ENCODE measurements at regions not wholly inside any gene's neighbourhood (a gene's known extent, or its start where the extent isn't known, plus 50 kb on each side); places are given as distances from the start of the nearest gene placed in this dataset.

DNA sequence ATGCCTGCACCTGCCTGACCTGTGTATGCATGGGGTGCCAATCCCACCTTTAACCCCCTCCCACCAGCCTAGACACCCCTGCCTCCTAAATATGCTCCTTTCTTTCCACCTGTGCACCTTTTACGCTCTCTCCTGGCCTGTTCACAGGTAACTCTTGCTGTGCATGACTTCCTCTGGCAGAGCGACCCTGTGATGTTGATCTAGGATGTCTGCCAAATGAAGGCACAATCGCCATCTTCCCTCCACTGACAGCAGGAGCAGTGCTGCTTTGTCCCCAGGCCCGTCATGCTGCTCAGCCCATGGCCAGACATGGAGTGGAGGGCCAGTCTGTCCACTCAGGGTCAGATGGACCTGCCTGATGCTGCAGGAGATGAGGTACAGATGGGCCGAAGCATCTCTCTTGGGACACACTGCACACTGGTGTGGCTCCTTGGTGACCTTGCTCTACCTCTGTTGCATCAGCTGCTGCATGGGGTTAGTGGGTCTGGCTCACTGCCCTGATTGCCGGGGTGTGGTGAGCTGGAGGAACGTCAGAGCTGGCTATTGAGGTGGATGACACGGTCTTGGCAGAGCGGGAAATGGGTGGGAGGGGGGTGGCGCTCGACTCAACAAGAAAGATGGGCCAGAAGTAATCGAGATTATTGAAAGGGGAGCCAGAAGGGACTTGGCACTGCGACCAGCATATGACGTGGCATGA lies 101.7 kb upstream of the PITX1 start:
- no peak for DNase-seq

DNA sequence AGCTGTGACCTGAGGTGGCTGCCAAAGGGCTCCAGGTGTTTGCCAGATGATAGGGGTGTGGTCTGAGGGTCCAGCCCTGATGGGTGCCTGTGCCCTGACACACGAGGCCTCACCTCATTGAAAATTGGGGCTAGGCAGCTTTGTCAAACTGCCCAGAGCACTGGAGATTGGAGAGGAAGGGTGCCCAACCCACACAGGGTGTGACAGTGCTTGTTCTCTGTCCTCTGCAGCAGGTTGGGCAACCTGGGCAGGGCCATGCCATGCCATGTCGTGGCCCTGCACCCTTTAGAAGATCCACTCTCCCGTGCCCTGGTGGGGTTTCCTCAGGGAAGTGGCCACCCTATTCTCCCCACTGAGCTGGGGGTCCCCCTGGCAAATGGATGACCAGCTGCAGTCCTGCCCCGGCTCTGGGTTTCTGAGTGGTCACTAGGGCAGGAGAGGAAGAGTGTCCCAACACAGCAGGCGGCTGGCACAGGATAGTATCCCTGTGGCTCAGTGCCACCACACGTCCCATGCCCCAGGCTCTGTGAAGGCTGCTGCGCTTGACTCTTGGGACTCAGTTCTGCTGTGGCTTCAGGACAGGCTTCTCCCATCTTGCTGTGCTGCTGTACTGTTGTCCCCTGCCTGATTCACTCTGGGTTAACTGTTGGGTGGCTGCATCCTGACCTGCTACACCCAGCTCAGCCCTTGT lies 100.8 kb upstream of the PITX1 start:
- no peak for DNase-seq

DNA sequence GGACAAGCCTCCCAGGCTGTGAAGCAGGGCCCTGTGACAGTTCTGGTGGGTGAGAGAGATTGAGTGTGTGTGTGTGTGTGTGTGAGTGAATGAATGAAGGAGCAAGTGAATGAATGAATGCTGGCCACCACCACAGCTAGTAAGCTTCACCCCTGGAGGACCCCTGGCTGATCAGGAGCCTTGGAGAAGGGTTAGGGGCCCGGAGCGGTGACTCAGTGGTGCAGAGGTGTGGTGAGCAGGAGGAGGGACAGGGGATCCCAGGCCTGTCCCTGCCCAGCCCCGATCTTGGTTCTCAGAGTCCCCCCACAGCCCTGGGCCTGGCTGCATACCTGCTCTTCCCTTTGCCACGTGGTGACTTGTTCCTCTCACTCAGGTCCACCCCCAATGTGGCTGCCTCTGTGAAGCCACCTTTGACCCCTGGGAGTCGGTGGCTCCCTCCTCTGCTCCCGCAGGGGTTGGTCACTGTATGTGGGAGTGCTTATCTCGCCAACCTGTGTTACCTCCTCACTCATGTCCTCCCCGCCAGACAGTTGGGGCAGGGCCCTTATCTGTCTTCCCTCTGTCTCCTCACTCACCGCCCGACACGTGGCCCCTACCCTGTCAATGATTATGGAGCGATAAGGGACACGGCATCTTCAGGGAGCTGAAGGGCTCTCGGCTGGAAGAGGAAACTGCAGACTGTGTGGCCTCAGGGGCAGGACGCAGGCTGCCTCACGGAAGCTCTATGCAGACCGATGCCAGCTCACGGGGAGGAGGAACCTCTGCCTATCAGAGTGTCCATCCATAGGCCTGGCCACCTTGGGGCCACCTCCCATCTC lies 99.9 kb upstream of the PITX1 start:
- no peak for DNase-seq

DNA sequence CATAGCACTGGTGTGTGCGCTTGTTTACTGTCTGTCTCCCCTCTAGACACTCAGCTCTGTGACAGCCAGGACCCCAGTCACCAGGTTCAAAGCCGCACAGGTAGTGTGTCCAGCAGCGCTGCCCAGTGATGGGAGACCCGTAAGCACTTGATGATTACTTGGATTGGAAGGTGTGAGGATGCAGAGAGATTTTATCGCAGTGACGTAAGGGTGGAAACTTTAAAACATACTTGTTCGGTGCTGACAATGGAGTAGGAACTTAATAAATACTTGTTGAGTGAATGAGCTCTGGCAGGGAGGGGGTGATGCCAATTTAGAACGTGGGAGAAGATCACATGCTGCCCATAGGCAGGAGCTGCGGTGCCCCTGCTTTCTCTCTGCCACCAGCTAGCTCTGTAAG lies 99.2 kb upstream of the PITX1 start:
- no peak for DNase-seq

DNA sequence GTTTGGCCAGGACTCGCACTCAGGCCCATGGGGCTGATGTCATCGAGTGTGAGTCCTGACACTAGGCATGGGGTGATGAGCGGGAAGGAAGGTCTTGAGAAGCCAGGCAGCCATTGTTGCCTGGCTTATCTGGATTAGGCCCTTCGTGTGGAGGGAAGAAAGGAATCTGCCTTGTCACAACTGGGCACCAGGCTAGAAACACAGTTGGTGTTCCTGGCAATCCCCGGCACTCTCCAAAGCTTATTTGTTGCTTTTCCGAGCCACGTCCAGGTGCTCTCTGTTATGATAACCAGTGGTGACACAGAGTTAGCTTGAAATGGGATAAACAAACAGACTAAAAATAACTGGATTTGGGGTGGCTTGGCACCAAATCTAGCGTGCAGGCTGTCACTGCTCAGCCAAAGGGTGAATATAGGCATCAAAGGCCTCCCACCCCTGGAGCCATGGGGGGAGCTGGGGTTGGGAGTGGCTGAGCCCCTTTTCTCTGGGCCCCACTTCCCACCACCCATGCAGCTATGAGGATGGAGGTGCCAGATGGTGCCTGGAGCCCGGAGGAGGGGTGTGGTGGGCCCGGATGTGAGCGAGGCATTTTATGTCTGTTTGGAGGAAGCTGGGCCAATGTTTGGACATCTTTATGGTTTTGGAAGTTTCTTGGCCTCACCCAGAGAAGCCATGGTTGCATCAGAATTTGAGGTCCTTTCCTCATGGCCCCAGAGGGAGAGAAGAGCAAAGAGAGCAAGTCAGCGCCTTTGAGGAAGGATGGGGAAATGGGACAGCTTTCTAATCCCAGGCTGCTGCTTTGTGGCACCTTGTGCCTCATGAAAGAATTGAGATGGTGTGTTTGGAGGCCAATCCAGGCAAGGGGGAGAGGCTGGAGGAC lies 98.0 kb upstream of the PITX1 start:
- no peak for DNase-seq

DNA sequence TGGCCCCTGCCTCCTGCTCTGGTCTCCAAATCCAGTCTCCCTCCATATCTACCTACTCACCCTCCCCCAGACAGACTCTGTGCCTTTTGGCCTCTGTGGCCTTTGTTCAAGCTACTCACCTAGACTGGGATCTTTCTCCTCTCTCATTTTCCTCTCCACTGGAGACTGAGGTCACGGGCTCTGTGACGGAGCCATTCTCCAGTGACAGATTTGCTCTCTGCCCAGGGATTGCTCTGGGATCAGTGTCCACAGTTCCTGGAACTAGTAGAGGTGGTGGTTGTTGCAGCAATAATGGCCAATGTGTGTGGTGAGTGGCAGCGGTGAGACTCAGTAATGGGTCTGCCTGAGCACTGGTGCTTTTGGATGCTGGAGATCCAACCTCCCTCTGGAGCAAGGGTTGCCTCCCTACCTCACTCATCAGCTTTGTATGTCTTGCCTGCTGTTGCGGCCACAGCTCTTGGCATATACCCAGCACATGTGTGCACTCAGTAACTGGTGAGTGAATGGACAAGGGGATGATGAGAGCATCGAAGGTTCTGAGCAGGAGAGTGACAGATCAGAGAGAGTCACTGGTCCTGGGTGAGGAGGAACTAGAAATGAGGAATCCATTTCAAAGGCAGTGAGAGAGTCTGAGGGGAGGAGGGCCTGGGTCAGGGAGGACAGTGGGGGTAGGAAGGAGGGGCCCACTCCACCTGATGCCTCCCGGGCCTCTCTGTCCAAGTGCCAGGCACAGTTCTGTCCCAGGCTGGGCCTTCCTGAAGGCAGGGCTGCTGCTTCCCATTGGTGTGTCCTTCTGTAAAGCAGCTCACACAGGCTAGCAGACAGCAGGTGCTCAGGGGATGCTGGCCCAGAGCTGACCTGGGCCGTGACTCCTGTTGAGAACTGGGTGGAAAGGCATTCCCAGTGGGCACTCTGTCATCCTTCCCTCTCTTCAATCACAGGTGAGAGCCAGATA lies 96.5 kb upstream of the PITX1 start:
- DNase-seq: no peak

DNA sequence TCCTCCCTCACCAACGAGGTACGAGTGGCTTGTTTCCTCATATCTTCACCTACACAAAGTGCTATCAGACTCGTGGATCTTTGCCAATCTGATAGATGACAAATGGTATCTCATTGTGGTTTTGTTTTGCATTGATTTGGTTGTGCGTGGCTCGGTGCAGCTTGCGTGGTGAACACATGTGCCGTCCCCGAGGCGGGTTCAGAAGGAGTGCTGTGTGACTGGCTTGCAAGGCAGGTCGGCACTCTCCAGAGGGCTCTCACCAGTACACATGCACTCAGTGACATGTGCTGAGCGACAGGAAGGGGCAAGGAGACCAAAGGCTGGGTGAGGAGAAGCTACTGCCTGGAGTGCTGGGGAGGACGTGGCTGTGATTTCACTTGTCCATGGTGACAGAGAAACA lies 95.3 kb upstream of the PITX1 start:
- no peak for DNase-seq

DNA sequence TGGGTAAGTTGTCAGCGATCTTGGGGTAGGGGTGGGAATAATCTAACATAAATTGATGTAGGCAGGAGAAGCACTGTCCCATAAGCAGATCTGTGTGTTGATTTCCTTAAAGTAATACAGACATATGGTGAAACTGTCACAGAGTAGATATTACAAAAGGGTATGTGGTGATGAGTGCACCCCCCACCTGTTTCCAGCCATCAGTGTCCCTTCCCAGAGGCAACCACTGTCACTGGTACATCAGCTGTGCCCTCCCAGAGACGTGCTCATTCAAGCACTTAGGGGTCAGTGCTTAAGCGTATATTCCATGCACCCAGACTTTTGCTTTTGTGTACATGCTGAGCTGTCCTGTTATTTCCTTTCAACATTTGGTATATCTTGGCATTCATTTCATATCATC lies 94.3 kb upstream of the PITX1 start:
- DNase-seq: no peak

DNA sequence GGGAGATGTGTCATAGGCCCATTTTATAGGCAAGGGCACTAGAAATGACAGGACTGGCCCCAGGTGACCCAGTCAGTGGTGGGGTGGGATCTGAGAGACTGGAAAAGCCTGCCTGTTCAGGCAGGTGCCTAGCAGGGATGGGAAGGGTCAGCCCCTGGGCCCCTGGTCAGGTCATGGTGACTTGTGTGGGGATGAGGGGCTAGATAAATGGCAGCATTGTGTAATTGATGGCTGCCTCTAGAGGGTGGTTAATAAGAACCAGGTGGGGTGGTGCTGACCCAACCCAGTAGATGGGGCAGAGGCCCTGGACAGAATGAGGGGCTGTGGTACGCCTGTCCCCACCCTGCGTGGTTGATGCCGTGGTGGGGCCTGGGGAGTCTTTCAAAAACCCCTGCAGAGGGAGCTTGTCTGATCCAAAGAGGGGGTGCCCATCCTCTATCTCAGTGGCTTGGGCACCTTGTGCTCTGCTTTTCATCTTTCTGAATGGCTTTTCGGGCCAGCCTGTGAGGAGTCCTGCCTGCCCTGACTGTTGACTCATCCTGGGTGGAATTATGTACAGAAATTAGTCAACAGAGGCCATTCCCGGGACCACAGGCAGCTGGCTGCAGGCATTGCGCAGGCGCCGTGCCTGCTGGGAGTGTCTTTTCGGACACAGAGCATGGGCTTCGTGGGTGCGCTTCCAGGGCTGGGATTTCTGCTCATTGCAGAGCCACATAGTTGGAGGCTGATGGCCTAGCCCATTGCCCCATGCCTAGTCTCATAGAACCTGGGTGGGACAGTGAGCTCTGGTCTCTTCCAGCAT lies 93.6 kb upstream of the PITX1 start:
- no peak for DNase-seq

DNA sequence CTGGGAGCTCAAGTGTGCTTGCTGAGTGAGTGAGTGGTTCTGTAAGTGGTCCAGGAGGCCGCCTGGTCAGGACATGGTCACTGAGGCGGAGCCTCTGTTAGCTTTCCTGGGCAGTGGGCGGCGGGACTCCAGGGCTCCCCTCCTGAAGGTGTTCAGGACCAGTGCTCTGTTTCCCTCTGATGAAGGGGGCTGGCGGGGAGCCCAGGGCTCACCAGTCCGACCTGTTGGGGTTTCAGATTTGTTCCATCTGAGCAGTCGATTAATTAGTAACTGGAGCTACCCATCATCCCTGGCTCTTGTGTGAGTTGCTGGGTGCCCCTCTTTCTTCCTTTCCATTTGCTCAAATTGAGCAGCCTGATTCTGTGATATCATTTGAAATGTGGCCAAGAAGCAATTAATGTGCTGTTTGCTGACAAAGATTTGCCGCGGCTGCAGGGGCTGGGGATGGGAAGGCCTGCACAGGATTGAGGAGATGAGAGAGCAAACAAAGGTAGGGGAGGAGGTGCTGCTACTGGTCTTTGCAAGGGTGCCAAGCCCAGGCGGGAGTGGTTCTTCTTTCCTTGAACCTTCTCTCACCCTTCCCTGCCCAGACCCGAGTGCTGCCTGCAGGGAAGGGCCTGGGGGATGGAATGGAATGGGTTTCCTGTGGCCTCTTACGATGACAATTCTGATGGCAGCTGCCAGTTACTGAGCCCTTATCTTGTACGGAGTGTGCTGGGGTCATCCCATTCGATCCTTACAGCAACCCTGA lies 92.8 kb upstream of the PITX1 start:
- DNase-seq: no peak

DNA sequence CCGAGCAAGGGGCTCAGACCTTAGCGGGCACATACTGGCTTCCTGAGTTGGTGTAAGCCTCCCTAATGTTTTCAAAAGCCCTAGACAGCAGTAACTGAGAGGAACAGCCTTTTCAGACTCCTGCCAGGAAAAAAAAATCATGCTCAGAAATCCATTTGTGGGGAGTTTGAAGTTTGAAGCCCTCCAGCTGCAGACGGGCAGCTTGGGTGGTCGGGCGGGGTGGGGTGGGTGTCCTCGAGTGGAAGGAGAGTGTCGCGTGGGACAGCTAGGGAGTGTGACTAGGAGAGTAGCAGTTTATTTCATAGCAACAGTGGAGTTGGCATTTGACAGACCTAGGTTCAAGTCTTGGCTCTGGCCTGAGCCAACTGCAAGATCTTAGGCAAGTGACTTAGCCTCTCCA lies 90.7 kb upstream of the PITX1 start:
- DNase-seq: no peak

DNA sequence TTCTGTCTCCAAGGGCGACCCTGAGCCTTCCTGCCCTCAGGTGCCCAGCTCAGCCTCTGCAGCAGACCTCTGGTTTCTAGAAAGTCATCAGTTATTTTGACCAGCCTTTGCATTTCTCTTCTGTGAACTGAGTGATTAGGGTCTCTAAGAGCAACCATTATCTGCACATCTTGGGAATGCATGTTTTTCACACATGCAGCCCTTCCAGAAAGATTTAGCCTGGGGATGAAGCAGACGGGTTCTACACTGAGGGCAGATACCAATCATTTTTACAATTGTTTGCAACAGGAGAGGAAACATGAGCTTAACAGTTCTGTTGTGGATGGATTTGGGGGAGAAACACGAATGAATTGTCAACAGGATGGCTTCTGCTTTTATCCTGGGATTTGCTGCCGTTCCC lies 90.1 kb upstream of the PITX1 start:
- no peak for DNase-seq

DNA sequence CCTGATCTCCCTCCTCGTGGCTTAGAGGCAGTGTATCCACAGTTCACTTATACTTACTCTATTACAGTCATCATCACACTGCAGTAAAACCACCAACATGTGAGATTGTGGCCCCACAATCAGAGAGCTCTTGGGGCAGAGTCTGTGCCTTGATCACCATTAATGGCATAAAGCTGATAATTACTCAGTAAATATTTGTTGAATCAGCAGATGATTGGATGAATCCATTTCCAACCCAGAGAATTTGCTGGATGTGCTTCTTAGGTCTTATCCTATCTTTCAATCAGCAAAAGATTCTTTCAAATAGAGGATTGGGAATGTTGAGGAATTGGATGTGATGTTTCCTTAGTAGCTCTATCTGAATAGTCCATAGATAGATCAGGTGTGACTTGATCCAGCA lies 88.8 kb upstream of the PITX1 start:
- DNase-seq: no peak

DNA sequence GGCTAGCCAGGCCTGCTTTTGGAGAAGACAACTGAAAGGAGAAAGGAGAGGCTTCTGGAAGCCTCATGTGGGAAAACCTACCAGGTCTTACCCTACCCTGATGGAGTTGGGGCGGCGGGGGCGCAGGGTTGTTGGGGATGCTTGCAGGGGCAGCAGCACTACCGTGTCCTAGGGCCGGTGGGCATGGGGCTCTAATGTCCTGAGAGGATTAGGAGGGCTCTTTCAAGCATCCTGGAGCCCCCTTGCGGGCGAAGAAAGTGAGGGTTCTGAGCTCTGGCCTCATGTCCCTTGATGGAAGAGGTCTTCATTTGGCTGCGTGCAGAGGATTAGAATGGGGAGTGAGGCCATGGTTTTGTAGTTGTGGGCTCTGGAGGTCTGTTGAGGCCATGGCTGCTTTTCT lies 86.9 kb upstream of the PITX1 start:
- no peak for DNase-seq

DNA sequence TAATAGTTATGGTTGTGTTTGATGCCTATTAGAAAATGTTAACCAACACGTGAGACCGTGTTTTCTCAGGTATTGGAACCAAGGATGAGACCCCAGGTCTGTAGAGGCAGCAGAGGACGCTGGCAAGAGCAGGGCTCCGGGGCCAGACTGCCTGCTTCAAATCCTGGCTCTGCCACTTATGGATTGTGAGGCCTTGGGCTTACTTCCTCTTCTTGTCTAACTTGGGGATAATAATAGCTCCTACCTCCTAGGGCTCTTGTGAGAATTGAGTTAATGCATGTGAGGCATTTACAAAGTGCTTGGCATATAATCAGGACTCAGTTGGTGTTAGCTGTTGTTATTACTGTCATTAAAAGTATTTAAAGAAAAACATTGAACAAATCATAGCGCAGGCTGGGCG lies 85.5 kb upstream of the PITX1 start:
- no peak for DNase-seq

DNA sequence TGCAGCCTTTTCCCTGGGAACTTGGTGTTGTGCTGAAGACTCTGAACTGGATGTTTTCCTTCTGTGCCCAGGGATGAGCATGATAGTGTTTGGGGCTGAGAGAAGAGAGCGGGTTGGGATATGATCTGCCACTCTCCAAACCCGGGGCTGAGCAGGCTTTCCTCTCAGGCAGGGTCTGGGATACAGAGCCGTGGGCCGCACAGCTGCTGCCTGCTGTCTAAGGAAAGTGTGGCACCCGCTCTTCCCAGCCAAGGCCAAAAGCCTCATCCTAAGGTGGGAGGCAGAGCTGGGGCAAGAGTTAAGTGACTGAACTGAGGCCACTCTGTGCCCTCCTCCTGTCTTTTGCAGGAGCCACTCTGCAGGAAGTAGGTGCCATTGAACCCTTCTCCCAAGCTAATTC lies 83.6 kb upstream of the PITX1 start:
- no peak for DNase-seq

DNA sequence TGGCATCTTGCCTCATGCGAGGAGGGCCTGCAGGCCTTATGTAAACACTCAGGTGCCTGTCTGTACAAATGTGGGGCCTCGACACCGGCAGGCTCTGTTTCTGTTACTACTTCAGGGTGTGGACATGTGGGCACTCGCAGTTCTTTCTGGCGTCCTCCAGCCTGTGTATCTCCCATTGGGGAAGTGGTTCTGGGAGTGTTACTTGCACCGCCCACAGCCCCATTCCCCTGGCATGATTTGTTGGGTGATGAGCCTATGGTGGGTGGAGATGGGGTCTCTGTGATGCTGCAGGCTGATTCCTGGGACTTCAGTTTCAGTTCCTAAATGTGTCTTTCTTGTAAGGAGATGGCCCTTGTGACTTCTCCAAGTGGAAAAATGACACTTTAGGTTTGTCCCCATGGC lies 82.1 kb upstream of the PITX1 start:
- no peak for DNase-seq

DNA sequence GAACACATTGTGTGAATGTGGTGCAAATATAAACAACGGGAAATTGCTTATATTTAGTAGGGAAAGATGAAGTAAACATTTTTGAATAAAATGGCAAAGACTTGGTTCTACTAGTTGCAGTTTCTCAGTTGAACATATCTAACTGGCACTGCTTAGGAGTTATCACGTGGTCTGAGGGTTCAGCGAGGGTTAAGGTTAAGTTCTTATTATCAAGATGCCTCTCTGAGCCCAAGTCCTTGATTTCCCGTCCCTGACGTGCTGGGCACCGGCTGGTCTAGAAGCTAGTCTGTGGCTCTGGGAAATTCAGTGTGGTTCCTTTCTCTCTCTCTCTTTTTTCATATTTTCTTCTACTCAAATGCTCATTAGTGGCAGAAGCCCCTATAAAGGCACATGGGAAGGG lies 81.6 kb upstream of the PITX1 start:
- DNase-seq: no peak

DNA sequence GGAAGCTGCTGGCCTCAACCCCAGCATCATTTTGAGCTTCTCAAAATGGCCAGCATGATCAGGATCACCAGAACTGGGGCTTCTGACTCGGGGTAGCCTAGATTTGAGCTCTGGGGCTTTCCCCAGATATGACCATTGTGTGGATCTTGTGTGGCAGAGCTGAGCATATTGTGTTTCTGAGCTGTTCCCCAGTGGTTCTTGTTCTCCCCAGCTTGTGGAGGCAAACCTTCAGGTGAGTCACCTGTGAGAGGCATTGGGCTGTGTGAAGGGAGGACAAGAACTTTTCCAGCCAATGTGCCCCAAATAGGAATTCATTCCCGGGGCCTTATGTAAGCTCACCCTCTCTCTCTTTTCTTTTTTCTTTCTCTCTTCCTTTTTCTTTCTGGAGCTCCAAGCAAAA lies 80.7 kb upstream of the PITX1 start:
- DNase-seq: no peak

DNA sequence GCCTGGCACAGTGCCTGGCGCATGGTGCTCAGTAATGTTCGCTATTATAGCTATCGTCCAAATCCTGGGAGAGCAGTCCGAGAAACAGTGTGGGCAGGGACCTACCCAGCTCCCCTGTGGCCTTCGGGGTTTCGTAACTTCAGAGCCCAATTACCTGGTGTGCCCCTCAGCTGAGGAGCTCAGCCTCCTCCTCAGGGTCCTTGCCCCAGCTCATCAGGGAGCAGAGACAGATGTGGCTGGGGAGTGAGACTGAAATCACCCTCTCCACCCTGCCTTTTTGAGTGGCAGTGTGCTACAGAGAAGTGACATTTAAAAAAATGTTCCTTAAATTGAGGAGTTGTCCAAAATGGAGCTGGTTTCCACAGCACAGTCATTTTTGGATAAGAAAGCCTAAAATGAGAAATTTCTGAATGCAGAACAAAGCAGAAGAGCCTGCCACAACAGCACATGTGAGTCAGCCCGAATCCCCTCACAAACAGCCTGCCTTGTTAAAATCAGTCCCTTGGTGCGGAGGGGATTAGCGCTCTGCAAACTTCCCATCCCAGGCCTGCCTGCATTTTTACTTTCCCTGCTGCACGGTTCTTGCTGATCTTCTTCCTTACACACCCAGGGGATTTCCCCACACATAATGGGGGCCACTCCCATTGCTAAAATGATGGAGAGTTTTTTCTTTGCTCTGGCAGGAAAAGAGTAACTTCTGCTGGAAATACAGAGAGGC lies 78.1 kb upstream of the PITX1 start:
- DNase-seq: no peak
